CMK (cell line): ENCODE measurements at regions not wholly inside any gene's neighbourhood (a gene's known extent, or its start where the extent isn't known, plus 50 kb on each side); places are given as distances from the start of the nearest gene placed in this dataset.
A peak's percentile ranks its signal among the peaks of the same experiment; 100 is the strongest.

Experiments used
- DNase-seq: peaks from one replicate; pipeline ENCODE4 v3.0.0-alpha.2; 2010; ENCODE audit warnings: low read depth

GRCh38 chr6:125491860-125492618 lies 190.3 kb upstream of the HDDC2 start:
- DNase-seq = no peak

- DNase-seq = no peak
These were observed 196.8 kb upstream of the HDDC2 start for GRCh38 chr6:125498606-125499005.

- DNase-seq = no peak
These were observed 197.8 kb upstream of the HDDC2 start for GRCh38 chr6:125499535-125499934.

GRCh38 chr6:125503181-125503580 lies 201.4 kb upstream of the HDDC2 start:
- DNase-seq = no peak

GRCh38 chr6:125507987-125508655 lies 206.4 kb upstream of the HDDC2 start:
- no peak for DNase-seq

GRCh38 chr6:125508793-125509192 lies 207.0 kb upstream of the HDDC2 start:
- no peak for DNase-seq

GRCh38 chr6:125509477-125509876 lies 207.7 kb upstream of the HDDC2 start:
- DNase-seq = no peak

GRCh38 chr6:125510405-125510804 lies 208.6 kb upstream of the HDDC2 start:
- no peak for DNase-seq

- DNase-seq = no peak
These were observed 210.1 kb upstream of the HDDC2 start for GRCh38 chr6:125511809-125512396.

GRCh38 chr6:125512621-125513020 lies 210.9 kb upstream of the HDDC2 start:
- DNase-seq = no peak

- DNase-seq = no peak
These were observed 212.2 kb upstream of the HDDC2 start for GRCh38 chr6:125513978-125514377.

GRCh38 chr6:125516644-125517043 lies 214.9 kb upstream of the HDDC2 start:
- no peak for DNase-seq

- DNase-seq = no peak
These were observed 217.6 kb upstream of the HDDC2 start for GRCh38 chr6:125519367-125519766.

GRCh38 chr6:125524356-125524755 lies 222.6 kb upstream of the HDDC2 start:
- DNase-seq = no peak

- DNase-seq = no peak
These were observed 223.3 kb upstream of the HEY2 start for GRCh38 chr6:125526007-125526720.

- peak; percentile 26 for DNase-seq
These were observed 220.8 kb upstream of the HEY2 start for GRCh38 chr6:125528621-125529041.

- no peak for DNase-seq
These were observed 220.4 kb upstream of the HEY2 start for GRCh38 chr6:125529061-125529460.

GRCh38 chr6:125533710-125534397 lies 215.6 kb upstream of the HEY2 start:
- no peak for DNase-seq

GRCh38 chr6:125534430-125535263 lies 214.8 kb upstream of the HEY2 start:
- no peak for DNase-seq

GRCh38 chr6:125537090-125537489 lies 212.3 kb upstream of the HEY2 start:
- no peak for DNase-seq

GRCh38 chr6:125539892-125540291 lies 209.5 kb upstream of the HEY2 start:
- DNase-seq = no peak
